Liver (tissue), 8 donors: ENCODE measurements at regions not wholly inside any gene's neighbourhood (a gene's known extent, or its start where the extent isn't known, plus 50 kb on each side); places are given as distances from the start of the nearest gene placed in this dataset.

Experiments
- DNase-seq: peaks from one replicate; pipeline ENCODE4 v3.0.0-alpha.2; 2017; ENCODE audit warnings: low spot score
- H3K27ac ChIP-seq, 2 donors: one replicate each; pipeline ENCODE4 v1.7.0; 2013; ENCODE audit warnings: inconsistent platforms in 2 of 2, low read length in 2 of 2, control low read depth in 1 of 2, low read depth in 1 of 2, mild to moderate bottlenecking in 1 of 2
- H3K27me3 ChIP-seq, 4 donors: one replicate each; pipeline versions ENCODE4 v1.6.1 to v1.7.0; 2013; ENCODE audit warnings: low read length in 3 of 4, inconsistent platforms in 1 of 4, mild to moderate bottlenecking in 1 of 4, moderate library complexity in 1 of 4; ENCODE audit not compliant: control insufficient read depth in 4 of 4, insufficient read depth in 4 of 4
- H3K36me3 ChIP-seq, 4 donors: one replicate each; pipeline versions ENCODE4 v1.6.1 to v1.7.0; 2013; ENCODE audit warnings: low read length in 3 of 4, mild to moderate bottlenecking in 3 of 4, low read depth in 1 of 4, moderate library complexity in 1 of 4; ENCODE audit not compliant: control insufficient read depth in 4 of 4, insufficient read depth in 3 of 4
- H3K4me1 ChIP-seq, 4 donors: one replicate each; pipeline versions ENCODE4 v1.6.1 to v1.7.0; 2013; ENCODE audit warnings: low read length in 3 of 4, mild to moderate bottlenecking in 3 of 4, moderate library complexity in 1 of 4; ENCODE audit not compliant: control insufficient read depth in 4 of 4, insufficient read depth in 4 of 4
- H3K4me3 ChIP-seq, 3 donors: one replicate each; pipeline versions ENCODE4 v1.6.1 to v1.7.0; 2013; ENCODE audit warnings: low read length in 3 of 3, control low read depth in 1 of 3, low read depth in 1 of 3, mild to moderate bottlenecking in 1 of 3
- H3K9ac ChIP-seq, 2 donors: one replicate each; pipeline ENCODE4 v1.7.0; 2013; ENCODE audit warnings: low read length in 2 of 2, mild to moderate bottlenecking in 2 of 2, moderate library complexity in 2 of 2, control low read depth in 1 of 2, low read depth in 1 of 2
- H3K9me3 ChIP-seq, 4 donors: one replicate each; pipeline versions ENCODE4 v1.6.1 to v1.7.0; 2013; ENCODE audit warnings: low read length in 3 of 4; ENCODE audit not compliant: control insufficient read depth in 4 of 4
- CTCF ChIP-seq: fragments of 150-350 bp; IDR thresholded peaks from 2 replicates; pipeline ENCODE4 v1.5.1; 2017; ENCODE audit warnings: improper control_type of control experiment, low read depth, low read length; ENCODE audit not compliant: missing input control
- EGR1 ChIP-seq, 2 donors: IDR thresholded peaks; 2 replicates each; pipeline ENCODE4 v1.6.1; 2016 to 2018; ENCODE audit warnings: antibody characterized with exemption in 2 of 2, low read depth in 2 of 2
- FOXA1 ChIP-seq: IDR thresholded peaks from 2 replicates; pipeline ENCODE4 v1.6.1; 2016; ENCODE audit warnings: antibody characterized with exemption
- FOXA2 ChIP-seq: IDR thresholded peaks from 2 replicates; pipeline ENCODE4 v1.6.1; 2016; ENCODE audit warnings: antibody characterized with exemption
- GABPA ChIP-seq, 2 donors: IDR thresholded peaks in 1 of 2; conservative IDR thresholded peaks in 1 of 2; 2 replicates each; pipeline ENCODE4 v1.6.1; 2016; ENCODE audit warnings: antibody characterized with exemption in 2 of 2, mild to moderate bottlenecking in 1 of 2, moderate library complexity in 1 of 2
- HNF4A ChIP-seq, 2 donors: conservative IDR thresholded peaks; 2 replicates each; pipeline ENCODE4 v1.6.1; 2016; ENCODE audit warnings: antibody characterized with exemption in 2 of 2, mild to moderate bottlenecking in 2 of 2
- HNF4G ChIP-seq: IDR thresholded peaks from 2 replicates; pipeline ENCODE4 v1.6.1; 2016; ENCODE audit warnings: antibody characterized with exemption
- JUND ChIP-seq, 2 donors: IDR thresholded peaks; 2 replicates each; pipeline ENCODE4 v1.6.1; 2016; ENCODE audit warnings: antibody characterized with exemption in 2 of 2
- REST ChIP-seq: IDR thresholded peaks from 2 replicates; pipeline ENCODE4 v1.6.1; 2016; ENCODE audit warnings: antibody characterized with exemption, mild to moderate bottlenecking
- SP1 ChIP-seq: IDR thresholded peaks from 2 replicates; pipeline ENCODE4 v1.6.1; 2018; ENCODE audit warnings: antibody characterized with exemption, mild to moderate bottlenecking
- TAF1 ChIP-seq: conservative IDR thresholded peaks from 2 replicates; pipeline ENCODE4 v1.6.1; 2016; ENCODE audit warnings: antibody characterized with exemption, mild to moderate bottlenecking
- YY1 ChIP-seq: IDR thresholded peaks from 2 replicates; pipeline ENCODE4 v1.6.1; 2016; ENCODE audit warnings: antibody characterized with exemption, mild to moderate bottlenecking
- WGBS: extraction: QIAGEN DNeasy Blood & Tissue Kit; methylation state at CpG from one replicate; pipeline ENCODE4 v1.1.7; 2013; 5-methylcytosine and 5-hydroxymethylcytosine counted together
- TF ChIP-seq, protein P1 (sequence below): IDR thresholded peaks from 2 replicates; pipeline ENCODE4 v1.6.1; 2016; ENCODE audit warnings: antibody characterized with exemption
- TF ChIP-seq, protein P2 (sequence below): IDR thresholded peaks from 2 replicates; pipeline ENCODE4 v1.6.1; 2016; ENCODE audit warnings: antibody characterized with exemption
- donor health status: healthy.
- donor health status: healthy.
- donor health status: healthy.
- donor health status: healthy.
- donor health status: healthy.

GRCh38 chr13:22169473-22169872, 498.6 kb downstream of the FGF9 start:
- no peak overlapping the region for H3K9ac ChIP-seq
- H3K4me1 ChIP-seq, result no peaks in the 10 kb centered on the region
- H3K36me3 ChIP-seq, result no peaks in the 10 kb centered on the region
- DNase-seq, result no peak
- H3K27ac ChIP-seq, result no peak overlapping the region
- WGBS, result 50% methylated on average over 2 of the region's 2 CpGs
- H3K4me3 ChIP-seq, result no peak overlapping the region
- H3K27me3 ChIP-seq, result peaks cover 0 to 4% (median 0%) of the 10 kb centered on the region in 4 donors
- TF ChIP-seq EGR1 (IDR thresholded peaks at IDR 0.05; ENCODE audit: low read depth in 2 of 2), result no peak
- no peak for TF ChIP-seq GABPA (IDR thresholded peaks at IDR 0.05 in 1 of 2, conservative IDR thresholded peaks at IDR 0.05 in 1 of 2)
- no peak for TF ChIP-seq TAF1
- TF ChIP-seq, protein P1, sequence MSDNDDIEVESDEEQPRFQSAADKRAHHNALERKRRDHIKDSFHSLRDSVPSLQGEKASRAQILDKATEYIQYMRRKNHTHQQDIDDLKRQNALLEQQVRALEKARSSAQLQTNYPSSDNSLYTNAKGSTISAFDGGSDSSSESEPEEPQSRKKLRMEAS, result no peak
- no peak for TF ChIP-seq HNF4A (conservative IDR thresholded peaks at IDR 0.05)
- no peak for TF ChIP-seq HNF4G
- no peak for TF ChIP-seq CTCF
- TF ChIP-seq, protein P2, sequence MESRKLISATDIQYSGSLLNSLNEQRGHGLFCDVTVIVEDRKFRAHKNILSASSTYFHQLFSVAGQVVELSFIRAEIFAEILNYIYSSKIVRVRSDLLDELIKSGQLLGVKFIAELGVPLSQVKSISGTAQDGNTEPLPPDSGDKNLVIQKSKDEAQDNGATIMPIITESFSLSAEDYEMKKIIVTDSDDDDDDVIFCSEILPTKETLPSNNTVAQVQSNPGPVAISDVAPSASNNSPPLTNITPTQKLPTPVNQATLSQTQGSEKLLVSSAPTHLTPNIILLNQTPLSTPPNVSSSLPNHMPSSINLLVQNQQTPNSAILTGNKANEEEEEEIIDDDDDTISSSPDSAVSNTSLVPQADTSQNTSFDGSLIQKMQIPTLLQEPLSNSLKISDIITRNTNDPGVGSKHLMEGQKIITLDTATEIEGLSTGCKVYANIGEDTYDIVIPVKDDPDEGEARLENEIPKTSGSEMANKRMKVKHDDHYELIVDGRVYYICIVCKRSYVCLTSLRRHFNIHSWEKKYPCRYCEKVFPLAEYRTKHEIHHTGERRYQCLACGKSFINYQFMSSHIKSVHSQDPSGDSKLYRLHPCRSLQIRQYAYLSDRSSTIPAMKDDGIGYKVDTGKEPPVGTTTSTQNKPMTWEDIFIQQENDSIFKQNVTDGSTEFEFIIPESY, result no peak
- no peak for TF ChIP-seq FOXA1
- no peaks in the 10 kb centered on the region for H3K9me3 ChIP-seq

- H3K9ac ChIP-seq, result no peak overlapping the region
- H3K4me1 ChIP-seq, result peaks cover 0 to under 1% (median 0%) of the 10 kb centered on the region in 4 donors
- H3K27ac ChIP-seq, result no peak overlapping the region
- WGBS, result 74% methylated on average over 2 of the region's 2 CpGs
- TF ChIP-seq GABPA (IDR thresholded peaks at IDR 0.05 in 1 of 2, conservative IDR thresholded peaks at IDR 0.05 in 1 of 2) (no peak), TAF1 (no peak), FOXA2 (no peak), EGR1 (IDR thresholded peaks at IDR 0.05; ENCODE audit: low read depth in 2 of 2) (no peak), HNF4A (conservative IDR thresholded peaks at IDR 0.05) (no peak), SP1 (no peak), JUND (IDR thresholded peaks at IDR 0.05) (no peak)
- TF ChIP-seq, protein P1, result no peak
- no peaks in the 10 kb centered on the region for H3K36me3 ChIP-seq
- H3K4me3 ChIP-seq, result no peak overlapping the region
- H3K9me3 ChIP-seq, result no peaks in the 10 kb centered on the region
- H3K27me3 ChIP-seq, result peaks cover 0 to 8% (median 0%) of the 10 kb centered on the region in 4 donors
- DNase-seq, result no peak
Observed at GRCh38 chr13:22173610-22174009, 502.7 kb downstream of the FGF9 start.

DNA sequence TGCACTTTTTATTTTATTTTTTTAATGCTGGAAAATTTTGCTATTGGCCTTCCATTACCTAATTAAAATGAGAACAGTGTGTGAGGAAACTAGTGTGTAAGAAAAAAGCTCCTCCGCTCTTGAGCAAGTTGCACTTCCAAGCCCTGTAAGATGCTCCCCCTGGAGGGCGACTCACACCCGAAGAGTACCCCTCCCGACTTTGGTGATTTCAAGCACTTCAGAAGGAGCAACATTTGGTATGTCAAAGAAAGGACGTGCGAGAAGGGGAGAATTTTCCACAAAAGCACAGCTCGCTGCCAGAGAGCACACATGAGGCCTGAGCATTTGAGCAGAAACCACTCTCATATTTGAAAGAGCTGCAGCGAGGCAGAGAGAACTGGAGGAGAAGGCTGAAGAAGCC, 504.4 kb downstream of the FGF9 start:
- Histone ChIP-seq H3K4me1 (peaks cover 0 to 2% (median 0%) of the 10 kb centered on the region in 4 donors), H3K9me3 (peaks cover 0 to 2% (median 0%) of the 10 kb centered on the region in 4 donors), H3K9ac (no peak overlapping the region), H3K27ac (no peak overlapping the region), H3K36me3 (no peaks in the 10 kb centered on the region), H3K4me3 (no peak overlapping the region), H3K27me3 (peaks cover 0 to 8% (median 0%) of the 10 kb centered on the region in 4 donors)
- no peak for DNase-seq
- TF ChIP-seq TAF1, result no peak
- TF ChIP-seq FOXA1, result no peak
- TF ChIP-seq YY1, result no peak
- no peak for TF ChIP-seq REST
- TF ChIP-seq GABPA (IDR thresholded peaks at IDR 0.05 in 1 of 2, conservative IDR thresholded peaks at IDR 0.05 in 1 of 2), result no peak
- WGBS, result 66% methylated on average over 8 of the region's 8 CpGs
